Prostate gland (tissue), 2 donors: ENCODE measurements at regions not wholly inside any gene's neighbourhood (a gene's known extent, or its start where the extent isn't known, plus 50 kb on each side); places are given as distances from the start of the nearest gene placed in this dataset.

Source experiments
- CTCF ChIP-seq, 4 experiments: fragments of 200-600 bp in 2 of 4; fragments of 450-650 bp in 2 of 4; sonication (generic) in 2 of 4; IDR thresholded peaks; 1 replicate in 3 of 4; 2 replicates in 1 of 4; pipeline ENCODE4 v1.5.1; 2016 to 2019; ENCODE audit warnings: antibody characterized with exemption in 4 of 4, mild to moderate bottlenecking in 2 of 4, moderate library complexity in 2 of 4
- POLR2AphosphoS5 ChIP-seq: sonication (generic); formaldehyde crosslinking; IDR thresholded peaks from one replicate; pipeline ENCODE4 v1.6.1; 2017; ENCODE audit warnings: antibody characterized with exemption

DNA sequence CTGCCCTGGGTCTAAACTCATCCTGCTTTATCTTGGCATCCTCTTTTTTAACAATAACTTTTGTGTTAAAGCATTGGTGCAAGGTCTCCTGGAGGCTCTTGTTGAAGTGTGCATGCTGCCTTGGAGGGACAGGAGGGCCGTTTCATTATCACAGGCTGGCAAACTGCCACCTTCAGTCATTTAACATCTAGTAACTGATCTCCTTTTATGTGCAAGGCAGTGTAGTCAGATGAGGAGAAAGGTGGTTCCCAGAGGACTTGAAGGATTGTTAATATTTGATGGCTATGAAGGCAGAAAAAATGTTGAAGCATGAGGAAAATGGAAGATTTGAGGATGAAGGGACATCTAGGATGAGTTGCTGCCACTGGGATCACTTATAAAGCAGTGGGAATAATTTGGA is 439.4 kb downstream of the RAPGEF2 start:
- TF ChIP-seq CTCF (IDR thresholded peaks at IDR 0.05) (no peak), POLR2AphosphoS5 (no peak)
